ENCODE measurements at regions not wholly inside any gene's neighbourhood (a gene's known extent, or its start where the extent isn't known, plus 50 kb on each side); places are given as distances from the start of the nearest gene placed in this dataset.

DNA sequence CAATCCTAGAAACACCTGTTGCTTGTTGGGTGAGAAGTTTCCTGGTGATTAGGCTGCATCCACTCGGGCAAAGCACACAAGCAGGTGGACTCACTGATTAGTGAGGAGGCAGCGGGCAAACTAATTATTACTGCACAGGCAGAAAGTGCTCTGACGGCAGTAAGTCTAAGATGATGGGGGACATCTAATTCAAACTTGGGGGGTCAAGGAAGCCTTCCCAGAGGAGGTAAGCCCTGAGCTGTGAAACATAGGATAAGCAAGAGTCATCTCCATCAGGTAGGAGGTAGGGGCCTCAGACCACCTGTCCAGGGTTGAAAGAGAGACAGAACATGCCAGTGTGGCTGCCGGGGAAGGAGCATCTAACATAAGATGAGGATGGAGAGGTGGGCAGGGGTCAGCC, 1578.4 kb upstream of the TMEM132C start:
- ChIA-PET POLR2A (no interaction called here), CTCF (no interaction called here)
- DNase-seq (ENCODE audit: low spot score) (no peak), ATAC-seq (no peak)
- Mint-ChIP-seq H3K9me3 (peaks cover 67% of the 10 kb centered on the region), H3K27me3 (ENCODE audit: low read depth) (no peaks in the 10 kb centered on the region; the same call in 1 of the 2 replicates), H3K4me1 (no peaks in the 10 kb centered on the region), H3K4me3 (no peak overlapping the region), H3K36me3 (peaks cover 62% of the 10 kb centered on the region), H3K27ac (no peak overlapping the region)
- TF ChIP-seq TEAD4 (CRISPR knock-in tag; IDR thresholded peaks at IDR 0.05) = no peak
- TF ChIP-seq, protein P1, sequence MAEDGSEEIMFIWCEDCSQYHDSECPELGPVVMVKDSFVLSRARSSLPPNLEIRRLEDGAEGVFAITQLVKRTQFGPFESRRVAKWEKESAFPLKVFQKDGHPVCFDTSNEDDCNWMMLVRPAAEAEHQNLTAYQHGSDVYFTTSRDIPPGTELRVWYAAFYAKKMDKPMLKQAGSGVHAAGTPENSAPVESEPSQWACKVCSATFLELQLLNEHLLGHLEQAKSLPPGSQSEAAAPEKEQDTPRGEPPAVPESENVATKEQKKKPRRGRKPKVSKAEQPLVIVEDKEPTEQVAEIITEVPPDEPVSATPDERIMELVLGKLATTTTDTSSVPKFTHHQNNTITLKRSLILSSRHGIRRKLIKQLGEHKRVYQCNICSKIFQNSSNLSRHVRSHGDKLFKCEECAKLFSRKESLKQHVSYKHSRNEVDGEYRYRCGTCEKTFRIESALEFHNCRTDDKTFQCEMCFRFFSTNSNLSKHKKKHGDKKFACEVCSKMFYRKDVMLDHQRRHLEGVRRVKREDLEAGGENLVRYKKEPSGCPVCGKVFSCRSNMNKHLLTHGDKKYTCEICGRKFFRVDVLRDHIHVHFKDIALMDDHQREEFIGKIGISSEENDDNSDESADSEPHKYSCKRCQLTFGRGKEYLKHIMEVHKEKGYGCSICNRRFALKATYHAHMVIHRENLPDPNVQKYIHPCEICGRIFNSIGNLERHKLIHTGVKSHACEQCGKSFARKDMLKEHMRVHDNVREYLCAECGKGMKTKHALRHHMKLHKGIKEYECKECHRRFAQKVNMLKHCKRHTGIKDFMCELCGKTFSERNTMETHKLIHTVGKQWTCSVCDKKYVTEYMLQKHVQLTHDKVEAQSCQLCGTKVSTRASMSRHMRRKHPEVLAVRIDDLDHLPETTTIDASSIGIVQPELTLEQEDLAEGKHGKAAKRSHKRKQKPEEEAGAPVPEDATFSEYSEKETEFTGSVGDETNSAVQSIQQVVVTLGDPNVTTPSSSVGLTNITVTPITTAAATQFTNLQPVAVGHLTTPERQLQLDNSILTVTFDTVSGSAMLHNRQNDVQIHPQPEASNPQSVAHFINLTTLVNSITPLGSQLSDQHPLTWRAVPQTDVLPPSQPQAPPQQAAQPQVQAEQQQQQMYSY (CRISPR knock-in tag; IDR thresholded peaks at IDR 0.05) = no peak
- TF ChIP-seq, protein P2, sequence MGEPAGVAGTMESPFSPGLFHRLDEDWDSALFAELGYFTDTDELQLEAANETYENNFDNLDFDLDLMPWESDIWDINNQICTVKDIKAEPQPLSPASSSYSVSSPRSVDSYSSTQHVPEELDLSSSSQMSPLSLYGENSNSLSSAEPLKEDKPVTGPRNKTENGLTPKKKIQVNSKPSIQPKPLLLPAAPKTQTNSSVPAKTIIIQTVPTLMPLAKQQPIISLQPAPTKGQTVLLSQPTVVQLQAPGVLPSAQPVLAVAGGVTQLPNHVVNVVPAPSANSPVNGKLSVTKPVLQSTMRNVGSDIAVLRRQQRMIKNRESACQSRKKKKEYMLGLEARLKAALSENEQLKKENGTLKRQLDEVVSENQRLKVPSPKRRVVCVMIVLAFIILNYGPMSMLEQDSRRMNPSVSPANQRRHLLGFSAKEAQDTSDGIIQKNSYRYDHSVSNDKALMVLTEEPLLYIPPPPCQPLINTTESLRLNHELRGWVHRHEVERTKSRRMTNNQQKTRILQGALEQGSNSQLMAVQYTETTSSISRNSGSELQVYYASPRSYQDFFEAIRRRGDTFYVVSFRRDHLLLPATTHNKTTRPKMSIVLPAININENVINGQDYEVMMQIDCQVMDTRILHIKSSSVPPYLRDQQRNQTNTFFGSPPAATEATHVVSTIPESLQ (CRISPR knock-in tag; IDR thresholded peaks at IDR 0.05) = no peak
- TF ChIP-seq, protein P3, sequence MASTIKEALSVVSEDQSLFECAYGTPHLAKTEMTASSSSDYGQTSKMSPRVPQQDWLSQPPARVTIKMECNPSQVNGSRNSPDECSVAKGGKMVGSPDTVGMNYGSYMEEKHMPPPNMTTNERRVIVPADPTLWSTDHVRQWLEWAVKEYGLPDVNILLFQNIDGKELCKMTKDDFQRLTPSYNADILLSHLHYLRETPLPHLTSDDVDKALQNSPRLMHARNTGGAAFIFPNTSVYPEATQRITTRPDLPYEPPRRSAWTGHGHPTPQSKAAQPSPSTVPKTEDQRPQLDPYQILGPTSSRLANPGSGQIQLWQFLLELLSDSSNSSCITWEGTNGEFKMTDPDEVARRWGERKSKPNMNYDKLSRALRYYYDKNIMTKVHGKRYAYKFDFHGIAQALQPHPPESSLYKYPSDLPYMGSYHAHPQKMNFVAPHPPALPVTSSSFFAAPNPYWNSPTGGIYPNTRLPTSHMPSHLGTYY (CRISPR knock-in tag; IDR thresholded peaks at IDR 0.05) = no peak
- no peak for TF ChIP-seq JUN (CRISPR knock-in tag; IDR thresholded peaks at IDR 0.05)
- TF ChIP-seq NR2C2 (CRISPR knock-in tag; IDR thresholded peaks at IDR 0.05) = no peak
- TF ChIP-seq, protein P4, sequence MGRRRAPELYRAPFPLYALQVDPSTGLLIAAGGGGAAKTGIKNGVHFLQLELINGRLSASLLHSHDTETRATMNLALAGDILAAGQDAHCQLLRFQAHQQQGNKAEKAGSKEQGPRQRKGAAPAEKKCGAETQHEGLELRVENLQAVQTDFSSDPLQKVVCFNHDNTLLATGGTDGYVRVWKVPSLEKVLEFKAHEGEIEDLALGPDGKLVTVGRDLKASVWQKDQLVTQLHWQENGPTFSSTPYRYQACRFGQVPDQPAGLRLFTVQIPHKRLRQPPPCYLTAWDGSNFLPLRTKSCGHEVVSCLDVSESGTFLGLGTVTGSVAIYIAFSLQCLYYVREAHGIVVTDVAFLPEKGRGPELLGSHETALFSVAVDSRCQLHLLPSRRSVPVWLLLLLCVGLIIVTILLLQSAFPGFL (CRISPR knock-in tag; IDR thresholded peaks at IDR 0.05; ENCODE audit: borderline replicate concordance) = no peak
- no peak for TF ChIP-seq ZNF423 (CRISPR knock-in tag; IDR thresholded peaks at IDR 0.05)
- no peak for TF ChIP-seq TCF7 (CRISPR knock-in tag; IDR thresholded peaks at IDR 0.05; ENCODE audit: low read depth)
- no peak for TF ChIP-seq IRF2 (CRISPR knock-in tag; IDR thresholded peaks at IDR 0.05; ENCODE audit: borderline replicate concordance, low read depth)
- no peak for TF ChIP-seq SP1 (CRISPR knock-in tag; conservative IDR thresholded peaks at IDR 0.05)
- TF ChIP-seq, protein P5, sequence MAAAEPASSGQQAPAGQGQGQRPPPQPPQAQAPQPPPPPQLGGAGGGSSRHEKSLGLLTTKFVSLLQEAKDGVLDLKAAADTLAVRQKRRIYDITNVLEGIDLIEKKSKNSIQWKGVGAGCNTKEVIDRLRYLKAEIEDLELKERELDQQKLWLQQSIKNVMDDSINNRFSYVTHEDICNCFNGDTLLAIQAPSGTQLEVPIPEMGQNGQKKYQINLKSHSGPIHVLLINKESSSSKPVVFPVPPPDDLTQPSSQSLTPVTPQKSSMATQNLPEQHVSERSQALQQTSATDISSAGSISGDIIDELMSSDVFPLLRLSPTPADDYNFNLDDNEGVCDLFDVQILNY (CRISPR knock-in tag; IDR thresholded peaks at IDR 0.05) = no peak
- no peak for TF ChIP-seq NR1H2 (CRISPR knock-in tag; IDR thresholded peaks at IDR 0.05)
- no peak for TF ChIP-seq GABPB1 (CRISPR knock-in tag; IDR thresholded peaks at IDR 0.05)
- no peak for TF ChIP-seq ZNF416 (CRISPR knock-in tag; IDR thresholded peaks at IDR 0.05)
- TF ChIP-seq, protein P6, sequence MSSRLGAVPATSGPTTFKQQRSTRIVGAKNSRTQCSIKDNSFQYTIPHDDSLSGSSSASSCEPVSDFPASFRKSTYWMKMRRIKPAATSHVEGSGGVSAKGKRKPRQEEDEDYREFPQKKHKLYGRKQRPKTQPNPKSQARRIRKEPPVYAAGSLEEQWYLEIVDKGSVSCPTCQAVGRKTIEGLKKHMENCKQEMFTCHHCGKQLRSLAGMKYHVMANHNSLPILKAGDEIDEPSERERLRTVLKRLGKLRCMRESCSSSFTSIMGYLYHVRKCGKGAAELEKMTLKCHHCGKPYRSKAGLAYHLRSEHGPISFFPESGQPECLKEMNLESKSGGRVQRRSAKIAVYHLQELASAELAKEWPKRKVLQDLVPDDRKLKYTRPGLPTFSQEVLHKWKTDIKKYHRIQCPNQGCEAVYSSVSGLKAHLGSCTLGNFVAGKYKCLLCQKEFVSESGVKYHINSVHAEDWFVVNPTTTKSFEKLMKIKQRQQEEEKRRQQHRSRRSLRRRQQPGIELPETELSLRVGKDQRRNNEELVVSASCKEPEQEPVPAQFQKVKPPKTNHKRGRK (CRISPR knock-in tag; IDR thresholded peaks at IDR 0.05; ENCODE audit: borderline replicate concordance) = no peak

DNA sequence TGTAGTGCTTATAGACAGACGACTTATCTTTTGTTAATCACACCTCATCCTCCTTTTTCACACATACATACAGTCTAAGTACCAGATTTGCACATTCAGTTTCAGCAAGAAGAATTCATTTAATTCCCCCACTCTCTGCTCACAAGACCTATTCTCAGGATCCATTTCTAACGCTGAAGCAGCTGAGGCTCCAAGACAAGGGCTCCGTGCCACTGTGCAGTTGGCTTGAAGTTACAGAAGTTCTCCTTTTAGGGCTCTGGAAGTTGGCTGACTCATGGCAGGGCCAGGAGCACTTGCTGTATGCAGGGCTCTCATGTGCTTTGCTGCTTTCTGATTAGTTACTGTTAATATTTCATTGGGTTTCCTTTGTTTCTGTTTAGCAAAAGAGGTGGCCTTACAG, 1566.9 kb upstream of the TMEM132C start:
- Mint-ChIP-seq H3K27me3 (ENCODE audit: low read depth) (peaks cover 16% of the 10 kb centered on the region), H3K36me3 (peaks cover 61% of the 10 kb centered on the region), H3K4me1 (no peaks in the 10 kb centered on the region), H3K27ac (no peak overlapping the region), H3K9me3 (peaks cover 83% of the 10 kb centered on the region), H3K4me3 (no peak overlapping the region)
- ChIA-PET CTCF (no interaction called here), POLR2A (no interaction called here)
- ATAC-seq = no peak
- no peak for DNase-seq (ENCODE audit: low spot score)
- TF ChIP-seq SOX15 (CRISPR knock-in tag; IDR thresholded peaks at IDR 0.05) (no peak), JAZF1 (CRISPR knock-in tag; IDR thresholded peaks at IDR 0.05) (no peak), ZNF121 (CRISPR knock-in tag; IDR thresholded peaks at IDR 0.05) (no peak), ATF1 (CRISPR knock-in tag; IDR thresholded peaks at IDR 0.05) (no peak), ZNF416 (CRISPR knock-in tag; IDR thresholded peaks at IDR 0.05) (no peak)
- TF ChIP-seq, protein P3 (CRISPR knock-in tag; IDR thresholded peaks at IDR 0.05) = no peak
- TF ChIP-seq, protein P7, sequence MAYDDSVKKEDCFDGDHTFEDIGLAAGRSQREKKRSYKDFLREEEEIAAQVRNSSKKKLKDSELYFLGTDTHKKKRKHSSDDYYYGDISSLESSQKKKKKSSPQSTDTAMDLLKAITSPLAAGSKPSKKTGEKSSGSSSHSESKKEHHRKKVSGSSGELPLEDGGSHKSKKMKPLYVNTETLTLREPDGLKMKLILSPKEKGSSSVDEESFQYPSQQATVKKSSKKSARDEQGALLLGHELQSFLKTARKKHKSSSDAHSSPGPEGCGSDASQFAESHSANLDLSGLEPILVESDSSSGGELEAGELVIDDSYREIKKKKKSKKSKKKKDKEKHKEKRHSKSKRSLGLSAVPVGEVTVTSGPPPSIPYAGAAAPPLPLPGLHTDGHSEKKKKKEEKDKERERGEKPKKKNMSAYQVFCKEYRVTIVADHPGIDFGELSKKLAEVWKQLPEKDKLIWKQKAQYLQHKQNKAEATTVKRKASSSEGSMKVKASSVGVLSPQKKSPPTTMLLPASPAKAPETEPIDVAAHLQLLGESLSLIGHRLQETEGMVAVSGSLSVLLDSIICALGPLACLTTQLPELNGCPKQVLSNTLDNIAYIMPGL (CRISPR knock-in tag; IDR thresholded peaks at IDR 0.05) = no peak
